GM18861 (cell line): ENCODE measurements at regions not wholly inside any gene's neighbourhood (a gene's known extent, or its start where the extent isn't known, plus 50 kb on each side); places are given as distances from the start of the nearest gene placed in this dataset.

ENCODE experiments used
- ATAC-seq: cut with Tn5 transposase; IDR thresholded peaks from one replicate; pipeline ENCODE4 v1.9.1; 2021; ENCODE audit not compliant: unreplicated experiment

DNA sequence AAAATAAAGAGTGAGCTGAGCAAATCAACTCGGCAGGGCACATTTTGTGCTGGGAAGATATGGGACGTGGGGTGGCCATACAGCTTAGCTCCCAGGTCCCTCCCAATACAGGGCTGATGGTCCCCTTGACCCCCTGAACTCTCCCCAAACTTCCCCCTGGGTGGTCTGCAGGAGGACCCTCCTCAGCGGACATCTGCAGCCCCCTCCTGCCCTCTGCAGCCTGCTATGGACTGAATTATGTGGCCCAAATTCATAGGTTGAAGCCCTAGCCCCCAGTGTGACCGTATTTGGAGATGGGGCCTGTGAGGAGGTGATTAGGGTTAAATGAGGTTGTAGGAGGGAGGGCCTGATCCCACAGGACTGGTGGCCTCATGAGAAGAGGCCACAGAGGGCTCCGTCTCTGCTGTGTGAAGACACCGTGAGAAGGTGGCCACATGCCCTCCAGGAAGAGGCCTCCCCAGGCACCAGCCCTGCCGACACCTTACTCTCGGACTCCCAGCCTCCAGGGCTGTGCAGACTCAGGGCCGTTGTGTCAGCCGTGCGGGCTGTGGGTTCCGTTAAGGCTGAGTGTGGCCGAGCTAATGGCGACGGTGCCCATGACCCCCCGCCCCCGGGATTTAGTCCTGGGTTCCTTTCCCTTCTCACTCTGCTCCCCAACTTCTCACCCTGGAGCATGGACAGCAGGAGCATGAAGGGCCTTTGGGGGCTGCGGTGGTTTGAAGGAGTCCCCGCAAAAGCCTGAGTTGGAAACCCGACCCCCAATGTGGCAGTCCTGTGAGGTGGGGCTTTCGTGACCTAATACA is 1042.8 kb downstream of the BRD1 start:
- ATAC-seq, result no peak

GRCh38 chr22:48783821-48784266 is 1043.8 kb downstream of the BRD1 start:
- ATAC-seq, result no peak

- no peak for ATAC-seq
These were observed 1044.7 kb downstream of the BRD1 start for GRCh38 chr22:48782811-48783511.

DNA sequence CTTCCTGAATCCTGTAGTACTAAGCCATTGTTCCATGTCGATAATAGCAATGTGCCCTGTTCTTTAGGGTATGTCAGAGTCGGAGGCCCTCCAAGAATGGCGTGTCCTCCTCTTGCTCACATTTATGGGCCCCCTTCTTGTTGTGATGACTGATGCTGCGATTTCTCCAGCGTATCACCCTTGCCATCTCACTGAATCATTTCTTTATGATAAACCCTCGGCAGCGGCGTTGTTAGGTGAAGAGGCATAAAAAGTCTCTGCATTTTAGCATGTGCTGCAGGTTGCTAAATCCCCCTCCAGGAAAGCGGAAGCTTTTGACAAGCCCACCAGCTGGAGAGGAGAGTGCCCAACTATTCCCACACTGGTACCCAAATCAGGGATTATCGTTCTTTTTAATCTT is 1045.3 kb downstream of the BRD1 start:
- no peak for ATAC-seq

DNA sequence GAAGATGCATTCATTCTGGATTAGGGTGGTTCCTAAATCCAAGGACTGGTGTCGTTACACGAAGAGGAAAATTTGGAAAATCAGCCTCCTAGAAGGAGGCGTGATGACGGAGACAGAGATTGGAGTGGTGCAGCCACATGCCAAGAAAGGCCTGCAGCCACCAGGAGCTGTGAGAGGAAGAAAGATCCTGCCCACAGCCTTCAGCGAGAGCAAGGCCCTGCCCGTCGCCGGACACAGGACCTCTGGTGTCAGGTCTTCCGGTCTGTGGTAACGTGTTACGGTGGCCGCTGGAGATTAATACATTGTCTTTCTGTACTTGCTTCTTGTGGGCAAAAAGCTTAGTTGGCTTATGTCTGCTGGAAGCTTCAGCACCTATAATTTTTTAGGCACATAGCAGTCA is 1045.8 kb downstream of the BRD1 start:
- no peak for ATAC-seq

- ATAC-seq, result no peak
These were observed 1046.3 kb downstream of the BRD1 start for GRCh38 chr22:48781391-48781790.

- no peak for ATAC-seq
These were observed 1046.9 kb downstream of the BRD1 start for GRCh38 chr22:48780597-48781277.

DNA sequence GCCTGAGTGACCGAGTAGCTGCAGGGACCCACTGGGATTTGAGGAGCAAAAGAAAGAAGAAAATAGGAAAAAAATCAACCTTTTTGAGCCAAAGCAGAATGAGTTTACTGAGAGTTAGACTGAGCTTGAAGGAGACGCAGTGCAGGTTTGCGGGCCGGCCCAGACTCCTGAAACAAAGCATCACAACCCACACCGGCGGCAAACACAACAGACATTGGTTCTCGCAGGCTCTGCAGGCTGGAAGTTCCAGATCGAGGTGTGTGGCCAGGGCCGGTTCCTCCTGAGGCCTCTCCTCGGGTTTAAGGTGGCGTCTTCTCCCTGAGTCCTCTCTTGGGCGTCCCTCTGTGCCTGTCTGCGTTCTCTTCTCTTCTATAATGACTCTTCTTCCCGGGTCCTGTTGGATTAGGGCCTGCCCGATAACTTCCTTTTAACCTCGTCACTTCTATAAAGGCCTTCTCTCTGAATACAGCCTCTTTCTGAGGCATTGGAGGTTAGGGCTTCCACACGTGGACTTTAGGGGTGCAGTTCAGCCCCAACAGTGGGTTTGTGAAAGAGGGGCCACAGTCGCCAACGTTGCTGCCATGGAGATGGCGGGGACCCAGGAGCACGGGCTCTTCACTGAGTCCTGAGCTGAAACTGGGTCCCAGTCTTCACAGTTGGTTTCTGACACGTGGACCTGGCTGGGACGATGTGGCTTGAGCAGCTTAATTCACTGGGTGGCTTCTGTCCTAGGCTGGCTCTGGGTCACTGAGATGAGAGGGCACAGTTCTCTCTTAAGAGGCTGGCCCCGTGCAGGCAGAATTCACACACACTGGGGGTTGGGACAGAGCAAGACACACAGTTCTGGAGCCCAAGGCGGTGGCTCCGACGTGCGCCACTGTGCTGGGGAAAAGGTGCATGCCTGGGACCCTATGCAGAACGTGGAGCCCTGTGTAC is 1047.7 kb downstream of the BRD1 start:
- ATAC-seq, result no peak

DNA sequence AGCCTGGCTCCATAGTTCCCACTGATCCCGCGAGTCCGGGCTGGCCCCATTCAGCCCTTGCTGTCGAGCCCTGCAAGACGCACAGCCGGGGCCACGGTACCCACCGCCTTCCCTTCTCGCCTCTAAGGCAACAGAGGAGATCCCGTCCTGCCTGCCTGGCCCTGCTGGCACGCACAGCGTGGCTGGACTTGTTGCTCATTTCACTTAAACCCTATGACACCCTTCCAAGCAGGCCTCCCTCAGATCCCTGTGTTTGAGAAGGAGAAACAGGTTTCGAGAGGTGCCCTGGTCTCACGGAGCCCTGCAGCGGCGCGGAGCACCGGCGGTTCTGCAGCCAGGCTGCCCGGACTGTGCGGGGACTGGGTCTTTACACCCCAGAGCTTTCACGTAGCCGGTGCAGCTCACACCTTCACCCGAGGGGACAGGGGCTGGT is 1048.4 kb downstream of the BRD1 start:
- ATAC-seq, result no peak

GRCh38 chr22:48778308-48779195 is 1049.1 kb downstream of the BRD1 start:
- no peak for ATAC-seq

- no peak for ATAC-seq
These were observed 1055.3 kb downstream of the BRD1 start for GRCh38 chr22:48772286-48772907.

- no peak for ATAC-seq
These were observed 1062.1 kb downstream of the BRD1 start for GRCh38 chr22:48765595-48765994.

- ATAC-seq, result no peak
These were observed 1066.1 kb downstream of the BRD1 start for GRCh38 chr22:48761546-48761945.

DNA sequence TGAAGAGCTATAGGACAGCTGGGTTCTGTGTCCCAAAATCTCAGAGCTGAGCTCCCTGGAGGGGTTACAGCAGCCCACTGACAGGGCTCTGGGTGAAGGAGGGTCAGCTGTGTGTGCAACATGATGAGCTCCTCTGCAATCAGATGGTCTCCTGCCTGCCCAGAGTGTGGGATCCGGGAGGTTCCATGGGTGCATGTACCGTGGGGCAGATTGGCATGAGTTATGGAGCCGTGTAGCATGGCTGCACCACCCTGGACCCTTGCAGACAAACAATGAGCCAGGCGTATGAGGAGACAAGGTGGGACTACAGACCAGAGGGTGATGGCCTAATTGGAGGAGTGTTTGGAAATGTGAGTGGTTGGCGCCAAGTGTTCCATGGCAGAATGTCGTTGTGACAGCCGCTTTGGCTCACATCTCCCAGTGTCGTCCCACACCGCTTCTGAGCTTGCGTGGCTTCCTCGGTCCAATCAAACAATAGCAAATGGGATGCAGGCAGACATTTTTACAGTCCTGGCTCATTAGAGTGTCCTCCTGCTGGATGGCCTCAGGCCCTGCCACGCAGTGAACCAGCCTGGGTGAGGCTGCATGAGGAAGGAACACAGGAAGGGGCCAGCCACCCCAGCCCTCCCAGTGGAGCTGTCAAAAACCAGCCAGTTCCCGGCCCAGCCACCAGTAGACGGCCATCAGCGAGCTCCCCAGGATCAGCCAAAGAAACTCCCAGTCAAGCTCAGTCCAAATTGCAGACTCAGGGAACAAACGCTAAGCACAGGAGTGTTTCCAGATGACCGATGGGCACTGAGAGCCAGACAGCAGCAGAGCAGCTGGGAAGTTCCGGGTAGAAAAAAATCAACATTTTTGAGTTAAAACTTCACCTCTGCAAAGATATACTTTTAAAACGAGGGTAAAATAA is 1066.9 kb downstream of the BRD1 start:
- no peak for ATAC-seq

DNA sequence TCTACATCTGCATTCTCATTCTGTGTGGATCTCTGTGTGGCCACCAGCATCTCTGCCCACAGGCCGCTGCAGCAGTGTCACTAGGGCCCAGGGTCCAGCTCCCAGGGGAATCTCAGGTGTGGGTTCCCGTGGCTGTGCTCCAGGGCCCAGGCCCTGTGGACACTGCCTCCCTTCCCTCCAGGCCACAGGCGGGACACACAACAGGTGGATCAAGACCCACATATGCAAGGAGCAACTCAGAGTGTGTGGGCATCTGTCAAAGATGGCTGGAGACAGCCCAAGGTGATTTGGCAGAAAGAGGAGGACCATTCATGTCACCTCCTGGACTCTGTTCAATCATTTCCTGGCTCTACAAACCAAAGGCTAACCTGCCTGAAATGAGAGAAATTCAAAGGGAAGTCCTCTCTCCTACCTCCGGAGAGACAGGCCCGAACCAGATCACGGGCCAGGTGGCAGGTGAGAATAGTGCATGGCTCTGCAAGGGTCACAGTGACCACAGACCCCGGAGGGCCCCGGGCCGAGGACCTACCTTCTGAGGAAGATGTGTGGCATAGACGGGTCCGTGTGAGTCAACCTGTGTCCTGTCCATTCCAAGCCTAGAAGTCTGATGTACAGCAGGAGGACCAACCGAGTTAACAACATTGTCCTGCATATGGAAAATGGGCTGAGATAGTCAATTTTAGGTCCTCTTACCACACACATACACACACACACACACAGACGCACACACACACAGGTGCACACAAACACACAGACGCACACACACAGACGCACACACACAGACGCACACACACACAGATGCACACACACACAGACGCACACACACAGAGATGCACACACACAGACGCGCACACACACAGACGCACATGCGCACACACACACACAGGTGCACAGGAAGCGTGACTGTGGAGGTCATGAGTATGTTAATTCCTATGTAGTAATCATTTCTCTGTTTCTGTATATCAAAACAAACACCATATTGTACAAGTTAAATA is 1068.5 kb downstream of the BRD1 start:
- no peak for ATAC-seq

- no peak for ATAC-seq
These were observed 1069.6 kb downstream of the BRD1 start for GRCh38 chr22:48757985-48758561.

- no peak for ATAC-seq
These were observed 1070.1 kb downstream of the BRD1 start for GRCh38 chr22:48757581-48757980.
